Adrenal gland (tissue), 5 donors: ENCODE measurements at regions not wholly inside any gene's neighbourhood (a gene's known extent, or its start where the extent isn't known, plus 50 kb on each side); places are given as distances from the start of the nearest gene placed in this dataset.

Experiments used
- CTCF ChIP-seq, 6 experiments: fragments of 450-650 bp in 4 of 6; fragments of 200-600 bp in 2 of 6; sonication (generic) in 1 of 6; IDR thresholded peaks; 1 replicate in 5 of 6; 2 replicates in 1 of 6; pipeline versions ENCODE4 v1.5.1 to v1.8.0; 2016 to 2021; ENCODE audit warnings: antibody characterized with exemption in 6 of 6, mild to moderate bottlenecking in 2 of 6, moderate library complexity in 1 of 6
- POLR2A ChIP-seq, 2 donors: fragments of 450-650 bp; IDR thresholded peaks; one replicate each; pipeline ENCODE4 v1.6.1; 2017; ENCODE audit warnings: antibody characterized with exemption in 2 of 2, mild to moderate bottlenecking in 2 of 2, moderate library complexity in 1 of 2
- donor health status: DM: no; HTN: no; CAD: no.

GRCh38 chr3:75337226-75337900, 326.8 kb upstream of the FRG2C start:
- TF ChIP-seq POLR2A (IDR thresholded peaks at IDR 0.05) (no peak), CTCF (IDR thresholded peaks at IDR 0.05) (no peak)
